ENCODE measurements at regions not wholly inside any gene's neighbourhood (a gene's known extent, or its start where the extent isn't known, plus 50 kb on each side); places are given as distances from the start of the nearest gene placed in this dataset.

- intact Hi-C loops (cut with DNase I), result loop anchor here (5.0 to 10.0 kb wide), 4 partner anchors 176 to 1264 kb away; no protein-coding TSS in a partner anchor
- Histone ChIP-seq H3K9me3 (no peaks in the 10 kb centered on the region), H3K36me3 (no peaks in the 10 kb centered on the region), H3K27ac (no peak overlapping the region), H3K4me3 (no peak overlapping the region), H3K4me1 (ENCODE audit: insufficient read depth) (no peaks in the 10 kb centered on the region), H3K27me3 (no peaks in the 10 kb centered on the region)
- 93 to 98% (median 96%) methylated on average over 5 of the region's 5 CpGs for WGBS, 3 donors
- TF ChIP-seq CTCF (IDR thresholded peaks at IDR 0.05), result no peak
- no peak for TF ChIP-seq POLR2A (IDR thresholded peaks at IDR 0.05)
- TF ChIP-seq EP300 (IDR thresholded peaks at IDR 0.05), result no peak
- DNase-seq, result no peak
Observed at GRCh38 chr6:44650947-44651346, 263.4 kb downstream of the CDC5L start.

GRCh38 chr6:44651604-44652003, 264.1 kb downstream of the CDC5L start:
- no peaks in the 10 kb centered on the region for H3K36me3 ChIP-seq
- no peak overlapping the region for H3K27ac ChIP-seq
- H3K4me1 ChIP-seq (ENCODE audit: insufficient read depth), result no peaks in the 10 kb centered on the region
- intact Hi-C loops (cut with DNase I), result loop anchor here (5.0 to 10.0 kb wide), 4 partner anchors 177 to 1263 kb away; no protein-coding TSS in a partner anchor
- no peaks in the 10 kb centered on the region for H3K27me3 ChIP-seq
- WGBS, 3 donors, result 95 to 97% (median 96%) methylated on average over 15 of the region's 15 CpGs
- no peak for TF ChIP-seq POLR2A (IDR thresholded peaks at IDR 0.05)
- TF ChIP-seq CTCF (IDR thresholded peaks at IDR 0.05), result no peak
- TF ChIP-seq EP300 (IDR thresholded peaks at IDR 0.05), result no peak
- no peak overlapping the region for H3K4me3 ChIP-seq
- H3K9me3 ChIP-seq, result no peaks in the 10 kb centered on the region
- DNase-seq, result no peak

- H3K4me1 ChIP-seq (ENCODE audit: insufficient read depth), result no peaks in the 10 kb centered on the region
- TF ChIP-seq CTCF (IDR thresholded peaks at IDR 0.05) (no peak), EP300 (IDR thresholded peaks at IDR 0.05) (no peak), POLR2A (IDR thresholded peaks at IDR 0.05) (no peak)
- 95 to 100% (median 100%) methylated on average over 1 of the region's 1 CpG for WGBS, 3 donors
- no peaks in the 10 kb centered on the region for H3K27me3 ChIP-seq
- H3K36me3 ChIP-seq, result no peaks in the 10 kb centered on the region
- H3K9me3 ChIP-seq, result no peaks in the 10 kb centered on the region
- intact Hi-C loops (cut with DNase I), result loop anchor here (5.0 to 10.0 kb wide), 4 partner anchors 178 to 1262 kb away; no protein-coding TSS in a partner anchor
- H3K4me3 ChIP-seq, result no peak overlapping the region
- no peak overlapping the region for H3K27ac ChIP-seq
- no peak for DNase-seq
Observed at GRCh38 chr6:44652547-44652946, 265.0 kb downstream of the CDC5L start.

- 95 to 98% (median 97%) methylated on average over 3 of the region's 3 CpGs for WGBS, 3 donors
- H3K27ac ChIP-seq, result no peak overlapping the region
- no peaks in the 10 kb centered on the region for H3K9me3 ChIP-seq
- DNase-seq, result no peak
- H3K27me3 ChIP-seq, result no peaks in the 10 kb centered on the region
- H3K36me3 ChIP-seq, result no peaks in the 10 kb centered on the region
- TF ChIP-seq EP300 (IDR thresholded peaks at IDR 0.05), result no peak
- no peak for TF ChIP-seq CTCF (IDR thresholded peaks at IDR 0.05)
- no peak for TF ChIP-seq POLR2A (IDR thresholded peaks at IDR 0.05)
- no peak overlapping the region for H3K4me3 ChIP-seq
- H3K4me1 ChIP-seq (ENCODE audit: insufficient read depth), result no peaks in the 10 kb centered on the region
- intact Hi-C loops (cut with DNase I), result loop anchor here (5.0 to 10.0 kb wide), 4 partner anchors 178 to 1262 kb away; no protein-coding TSS in a partner anchor
Observed at GRCh38 chr6:44653091-44653490, 265.6 kb downstream of the CDC5L start.
